Activated CD8-positive, alpha-beta memory T cell treated with anti-CD3 and anti-CD28 coated beads, Interleukin-2, amount 10 ng/mL, durations not matched to agents 7 days and 5 days (primary cell): ENCODE measurements at regions not wholly inside any gene's neighbourhood (a gene's known extent, or its start where the extent isn't known, plus 50 kb on each side); places are given as distances from the start of the nearest gene placed in this dataset.

Source experiments
- ATAC-seq: fragments of 150-1000 bp; cut with Tn5 transposase; one replicate; pipeline ENCODE4 v1.10.0; 2021; ENCODE audit warnings: moderate library complexity
- CTCF ChIA-PET: fragments of 350-600 bp; sonication (Branson Sonifier 250); formaldehyde crosslinking; loops from one replicate; lab custom pipeline; 2021; ENCODE audit warnings: antibody characterized with exemption; lab: Charles Lee
- DNase-seq: peaks from one replicate; pipeline ENCODE4 v3.0.0-alpha.2; 2020
- H3K27ac Mint-ChIP-seq: one replicate; pipeline ENCODE4 v1.8.0; 2021; ENCODE audit warnings: mild to moderate bottlenecking, mixed read lengths
- H3K27me3 Mint-ChIP-seq: one replicate; pipeline ENCODE4 v1.8.0; 2021; ENCODE audit warnings: mixed read lengths
- H3K36me3 Mint-ChIP-seq: one replicate; pipeline ENCODE4 v1.8.0; 2021; ENCODE audit warnings: mild to moderate bottlenecking, mixed read lengths
- H3K4me1 Mint-ChIP-seq: one replicate; pipeline ENCODE4 v1.8.0; 2021; ENCODE audit warnings: mixed read lengths
- H3K4me3 Mint-ChIP-seq: one replicate; pipeline ENCODE4 v1.8.0; 2021; ENCODE audit warnings: mild to moderate bottlenecking, moderate library complexity, mixed read lengths
- H3K9me3 Mint-ChIP-seq: one replicate; pipeline ENCODE4 v1.8.0; 2022; ENCODE audit warnings: low read depth, mixed read lengths

- no peak overlapping the region for H3K4me3 Mint-ChIP-seq
Observed at GRCh38 chr6:217048-217659, 75.1 kb upstream of the DUSP22 start.

GRCh38 chr6:218153-219018 lies 73.9 kb upstream of the DUSP22 start:
- CTCF ChIA-PET: interaction anchor here (1.2 to 4.8 kb wide), 8 partner anchors 9 to 123 kb away, joined by 4 to 29 read pairs (median 7); no protein-coding TSS in a partner anchor
- H3K4me3 Mint-ChIP-seq: no peak overlapping the region
- H3K27me3 Mint-ChIP-seq: no peaks in the 10 kb centered on the region
- peaks cover 68% of the 10 kb centered on the region for H3K4me1 Mint-ChIP-seq
- DNase-seq (no peak), ATAC-seq (no peak)
- H3K27ac Mint-ChIP-seq: no peak overlapping the region
- H3K36me3 Mint-ChIP-seq: peaks cover 15% of the 10 kb centered on the region
- peaks cover 8% of the 10 kb centered on the region for H3K9me3 Mint-ChIP-seq

More at GRCh38 chr6:217048-217659, 75.1 kb upstream of the DUSP22 start:
- peaks cover 11% of the 10 kb centered on the region for H3K9me3 Mint-ChIP-seq
- ATAC-seq (no peak), DNase-seq (no peak)
- peak overlapping the region; percentile 37 for H3K27ac Mint-ChIP-seq
- peaks cover 22% of the 10 kb centered on the region for H3K36me3 Mint-ChIP-seq
- peaks cover 4% of the 10 kb centered on the region for H3K27me3 Mint-ChIP-seq
- peaks cover 60% of the 10 kb centered on the region for H3K4me1 Mint-ChIP-seq
- CTCF ChIA-PET: interaction anchor here (1.2 to 4.8 kb wide), 6 partner anchors 10 to 123 kb away, joined by 6 to 29 read pairs (median 9); partner anchors contain the start of gene DUSP22

GRCh38 chr6:219019-219570 lies 73.2 kb upstream of the DUSP22 start:
- Mint-ChIP-seq H3K4me1 (peaks cover 75% of the 10 kb centered on the region), H3K4me3 (no peak overlapping the region), H3K27me3 (no peaks in the 10 kb centered on the region), H3K27ac (no peak overlapping the region), H3K9me3 (peaks cover 4% of the 10 kb centered on the region), H3K36me3 (peaks cover 9% of the 10 kb centered on the region)
- no peak for DNase-seq
- no peak for ATAC-seq
- CTCF ChIA-PET: interaction anchor here (1.2 to 4.8 kb wide), 4 partner anchors 10 to 123 kb away, joined by 4 to 29 read pairs (median 4); no protein-coding TSS in a partner anchor

GRCh38 chr6:219641-220198 lies 72.6 kb upstream of the DUSP22 start:
- no peaks in the 10 kb centered on the region for H3K27me3 Mint-ChIP-seq
- no peak overlapping the region for H3K4me3 Mint-ChIP-seq
- CTCF ChIA-PET: interaction anchor here (1.7 to 4.8 kb wide), 2 partner anchors 11 to 30 kb away, joined by 5 to 29 read pairs; no protein-coding TSS in a partner anchor
- DNase-seq: no peak
- H3K27ac Mint-ChIP-seq: no peak overlapping the region
- peaks cover under 1% of the 10 kb centered on the region for H3K9me3 Mint-ChIP-seq
- H3K36me3 Mint-ChIP-seq: peaks cover 4% of the 10 kb centered on the region
- ATAC-seq: no peak
- H3K4me1 Mint-ChIP-seq: peaks cover 77% of the 10 kb centered on the region

GRCh38 chr6:220312-220711 lies 72.0 kb upstream of the DUSP22 start:
- H3K27ac Mint-ChIP-seq: peak overlapping the region; percentile 33

GRCh38 chr6:220721-221475 lies 71.4 kb upstream of the DUSP22 start:
- ATAC-seq (peak; percentile 9), DNase-seq (peak; percentile 66)
- CTCF ChIA-PET: interaction anchor here (1.0 to 4.2 kb wide), 11 partner anchors 9 to 171 kb away, joined by 3 to 42 read pairs (median 3); partner anchors contain the start of gene DUSP22
- H3K4me3 Mint-ChIP-seq: peak overlapping the region; percentile 62
- peaks cover 78% of the 10 kb centered on the region for H3K4me1 Mint-ChIP-seq
- no peaks in the 10 kb centered on the region for H3K9me3 Mint-ChIP-seq
- H3K36me3 Mint-ChIP-seq: peaks cover 2% of the 10 kb centered on the region
- H3K27me3 Mint-ChIP-seq: no peaks in the 10 kb centered on the region
- peak overlapping the region; percentile 93 for H3K27ac Mint-ChIP-seq

More at GRCh38 chr6:220312-220711, 72.0 kb upstream of the DUSP22 start:
- Mint-ChIP-seq H3K27me3 (no peaks in the 10 kb centered on the region), H3K9me3 (no peaks in the 10 kb centered on the region), H3K36me3 (peaks cover 2% of the 10 kb centered on the region), H3K4me3 (no peak overlapping the region), H3K4me1 (peaks cover 78% of the 10 kb centered on the region)
- DNase-seq (no peak), ATAC-seq (no peak)
- CTCF ChIA-PET: interaction anchor here (1.0 to 4.2 kb wide), 10 partner anchors 8 to 172 kb away, joined by 3 to 42 read pairs (median 4); partner anchors contain the start of gene DUSP22

- H3K4me1 Mint-ChIP-seq: peaks cover 79% of the 10 kb centered on the region
- CTCF ChIA-PET: interaction anchor here (0.7 to 4.2 kb wide), 16 partner anchors 8 to 278 kb away, joined by 3 to 42 read pairs (median 3); partner anchors contain the start of genes DUSP22 and IRF4
- peak overlapping the region; percentile 62 for H3K4me3 Mint-ChIP-seq
- H3K36me3 Mint-ChIP-seq: peaks cover 3% of the 10 kb centered on the region
- no peaks in the 10 kb centered on the region for H3K27me3 Mint-ChIP-seq
- H3K9me3 Mint-ChIP-seq: peaks cover under 1% of the 10 kb centered on the region
- peak; percentile 40 for ATAC-seq
- H3K27ac Mint-ChIP-seq: peak overlapping the region; percentile 93
- peak; percentile 65 for DNase-seq
Observed at GRCh38 chr6:221531-222349, 70.5 kb upstream of the DUSP22 start.

- Mint-ChIP-seq H3K4me1 (peaks cover 79% of the 10 kb centered on the region), H3K27ac (peak overlapping the region; percentile 93), H3K4me3 (no peak overlapping the region), H3K27me3 (no peaks in the 10 kb centered on the region), H3K36me3 (peaks cover 6% of the 10 kb centered on the region), H3K9me3 (peaks cover 2% of the 10 kb centered on the region)
- no peak for ATAC-seq
- no peak for DNase-seq
- CTCF ChIA-PET: interaction anchor here (0.7 to 4.2 kb wide), 11 partner anchors 10 to 277 kb away, joined by 3 to 42 read pairs (median 3); partner anchors contain the start of gene IRF4
Observed at GRCh38 chr6:222468-222867, 69.8 kb upstream of the DUSP22 start.

- Mint-ChIP-seq H3K4me1 (peaks cover 79% of the 10 kb centered on the region), H3K36me3 (peaks cover 9% of the 10 kb centered on the region), H3K4me3 (no peak overlapping the region), H3K9me3 (peaks cover 2% of the 10 kb centered on the region), H3K27me3 (no peaks in the 10 kb centered on the region), H3K27ac (peak overlapping the region; percentile 47)
- ATAC-seq (no peak), DNase-seq (no peak)
- CTCF ChIA-PET: interaction anchor here (0.9 to 4.2 kb wide), 9 partner anchors 9 to 276 kb away, joined by 3 to 42 read pairs (median 4); partner anchors contain the start of genes DUSP22 and IRF4
Observed at GRCh38 chr6:223136-223535, 69.2 kb upstream of the DUSP22 start.

GRCh38 chr6:223763-224162 lies 68.5 kb upstream of the DUSP22 start:
- H3K4me3 Mint-ChIP-seq: no peak overlapping the region
- CTCF ChIA-PET: interaction anchor here (0.9 to 4.2 kb wide), 7 partner anchors 9 to 69 kb away, joined by 3 to 42 read pairs (median 6); partner anchors contain the start of gene DUSP22
- peak overlapping the region; percentile 16 for H3K27ac Mint-ChIP-seq
- peaks cover 80% of the 10 kb centered on the region for H3K4me1 Mint-ChIP-seq
- peaks cover 10% of the 10 kb centered on the region for H3K36me3 Mint-ChIP-seq
- no peak for ATAC-seq
- no peaks in the 10 kb centered on the region for H3K27me3 Mint-ChIP-seq
- DNase-seq: no peak
- H3K9me3 Mint-ChIP-seq: peaks cover 2% of the 10 kb centered on the region

- DNase-seq: no peak
- Mint-ChIP-seq H3K27me3 (no peaks in the 10 kb centered on the region), H3K4me1 (peaks cover 82% of the 10 kb centered on the region), H3K36me3 (peaks cover 11% of the 10 kb centered on the region), H3K4me3 (no peak overlapping the region), H3K9me3 (peaks cover 2% of the 10 kb centered on the region), H3K27ac (peak overlapping the region; percentile 94)
- no peak for ATAC-seq
- CTCF ChIA-PET: interaction anchor here (0.8 to 4.2 kb wide), 9 partner anchors 8 to 116 kb away, joined by 3 to 42 read pairs (median 6); partner anchors contain the start of gene DUSP22
Observed at GRCh38 chr6:224350-224749, 67.9 kb upstream of the DUSP22 start.
